Left ventricle myocardium superior (tissue), 1 donor: ENCODE measurements at regions not wholly inside any gene's neighbourhood (a gene's known extent, or its start where the extent isn't known, plus 50 kb on each side); places are given as distances from the start of the nearest gene placed in this dataset.

Experiments
- ATAC-seq: fragments of 200-7000 bp; cut with Tn5 transposase; one replicate; pipeline ENCODE4 v1.9.1; 2020; ENCODE audit warnings: mild to moderate bottlenecking, moderate library complexity
- DNase-seq: peaks from one replicate; pipeline ENCODE4 v3.0.0-alpha.2; 2020
- intact Hi-C: fragments of 100-400 bp; cut with micrococcal nuclease; formaldehyde crosslinking; loops from one replicate; pipeline ENCODE4 v1.11.0; 2022
- donor health status: DM: no; HTN: yes; CAD: no; lungs with severe emphysema.

DNA sequence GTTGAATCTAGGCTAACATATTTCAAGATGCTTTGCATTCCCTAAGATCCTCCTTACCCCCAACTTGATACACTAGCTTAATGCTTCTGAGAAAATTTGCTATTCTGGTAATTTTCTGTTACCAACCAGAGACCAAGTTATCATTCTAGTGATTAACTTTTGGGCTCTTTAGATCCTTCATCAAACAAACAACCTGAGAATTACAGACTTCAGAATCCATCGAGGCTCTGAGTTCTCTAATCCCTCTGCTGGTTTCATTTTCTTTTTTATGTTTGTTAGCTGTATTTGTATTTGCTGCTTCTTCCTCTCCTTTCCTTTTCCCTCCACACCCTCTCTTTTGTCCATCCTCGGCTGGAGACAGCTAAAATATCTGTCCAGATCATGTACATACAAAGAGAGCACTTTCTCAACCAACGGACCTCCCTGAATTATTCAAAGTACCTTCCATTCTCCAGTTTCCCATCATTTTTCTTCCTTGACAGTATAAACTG lies 98.7 kb upstream of the RIPOR2 start:
- no peak for DNase-seq
- intact Hi-C loops, result no loop called here
- ATAC-seq, result no peak

DNA sequence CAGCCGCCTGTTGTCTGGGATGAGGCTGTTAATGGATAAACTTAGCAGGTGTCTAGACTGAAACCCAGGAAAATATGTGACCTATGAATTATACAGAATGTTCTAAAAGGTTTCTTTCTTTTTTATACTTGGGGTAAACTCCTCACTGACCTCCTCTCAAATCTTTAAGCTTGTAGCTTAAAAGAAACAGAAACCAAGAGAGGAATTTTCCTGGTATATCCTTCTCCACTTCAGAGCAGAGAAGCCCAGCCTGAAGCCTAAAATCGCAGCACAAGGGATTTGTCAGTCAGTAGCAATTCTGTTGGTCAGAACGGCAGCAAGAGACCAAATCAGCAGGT lies 99.4 kb upstream of the RIPOR2 start:
- ATAC-seq (no peak), DNase-seq (no peak)
- intact Hi-C loops, result no loop called here

DNA sequence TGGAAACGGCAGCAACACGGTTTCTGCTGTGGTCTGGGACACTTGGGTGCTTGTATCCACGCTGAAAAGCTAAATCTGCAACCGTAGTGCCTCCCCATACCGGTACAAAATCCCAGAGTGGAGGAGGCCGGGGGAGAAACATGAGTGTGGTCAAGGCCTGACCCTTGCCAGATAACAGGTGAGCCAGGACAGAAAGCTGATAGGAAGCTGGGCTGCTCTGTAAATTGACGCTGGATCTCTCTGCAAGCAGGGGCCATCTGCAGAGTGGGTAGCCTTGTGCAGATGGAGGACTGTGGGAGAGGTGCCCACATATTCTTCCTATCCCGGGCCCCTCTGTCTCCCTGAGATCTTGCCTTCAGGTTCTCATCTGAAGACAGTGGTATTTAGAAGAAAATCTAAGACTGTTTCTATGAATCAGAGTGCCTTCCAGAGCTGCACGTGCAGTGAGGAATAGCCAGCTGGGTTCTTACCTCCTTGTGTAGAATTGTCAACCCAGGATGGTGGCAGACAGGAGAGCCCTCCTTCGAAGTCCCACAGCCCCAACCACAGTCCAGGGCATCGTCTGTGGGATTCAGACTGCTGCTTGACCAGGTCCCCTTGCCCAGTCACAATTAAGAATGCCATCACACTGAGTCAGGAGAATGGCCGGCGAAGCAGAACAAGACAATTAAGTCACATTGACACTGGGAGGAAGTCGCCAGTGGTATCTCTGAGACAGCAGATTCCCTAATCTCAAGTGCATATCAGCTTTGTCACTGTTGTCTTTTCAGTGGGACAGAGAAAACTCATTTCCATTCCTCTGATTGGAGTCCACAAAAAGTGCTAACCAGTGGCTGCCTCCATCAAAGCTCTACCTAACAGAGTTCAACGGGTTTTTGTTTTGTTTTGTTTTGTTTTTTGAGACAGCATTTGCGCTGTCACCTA lies 100.0 kb upstream of the RIPOR2 start:
- DNase-seq, result no peak
- no peak for ATAC-seq
- intact Hi-C loops, result no loop called here

DNA sequence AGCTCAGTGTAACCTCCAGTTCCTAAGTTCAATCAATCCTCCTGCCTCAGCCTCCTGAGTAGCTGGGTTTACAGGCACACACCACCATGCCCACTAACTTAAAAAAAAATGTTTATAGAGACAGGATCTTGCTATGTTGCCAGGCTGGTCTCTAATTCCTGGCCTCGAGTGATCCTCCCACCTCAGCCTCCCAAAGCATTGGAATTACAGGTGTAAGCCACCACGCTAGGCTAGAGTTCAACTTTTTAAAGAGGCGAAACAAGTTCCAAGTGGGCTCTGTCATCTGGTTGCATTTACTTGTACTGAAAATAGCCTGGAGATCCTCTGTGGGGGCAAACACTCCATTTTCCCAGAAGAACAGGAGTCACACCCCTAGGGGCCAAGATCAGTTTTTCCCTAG lies 100.7 kb upstream of the RIPOR2 start:
- intact Hi-C loops, result no loop called here
- ATAC-seq, result no peak

DNA sequence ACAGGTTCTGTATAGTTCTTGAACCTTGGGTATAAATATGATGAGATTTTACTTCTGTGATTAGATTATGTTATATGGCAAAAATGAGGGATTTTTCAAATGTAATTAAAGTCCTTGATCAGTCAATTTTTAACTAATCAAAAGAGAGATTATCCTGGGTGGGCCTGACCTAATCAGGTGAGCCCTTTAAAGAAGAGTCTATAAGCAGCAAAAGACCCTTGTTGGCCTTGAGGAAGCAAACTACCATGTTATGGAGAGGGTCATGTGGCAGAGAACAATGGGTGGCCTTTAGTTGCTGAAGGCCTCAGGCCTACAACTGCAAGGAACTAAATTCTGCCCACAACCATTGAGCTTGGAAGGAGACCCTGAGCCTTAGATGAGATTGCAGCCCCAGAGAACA lies 102.5 kb upstream of the RIPOR2 start:
- DNase-seq (no peak), ATAC-seq (no peak)

More for the DNA sequence above, 100.7 kb upstream of the RIPOR2 start:
- DNase-seq, result no peak

DNA sequence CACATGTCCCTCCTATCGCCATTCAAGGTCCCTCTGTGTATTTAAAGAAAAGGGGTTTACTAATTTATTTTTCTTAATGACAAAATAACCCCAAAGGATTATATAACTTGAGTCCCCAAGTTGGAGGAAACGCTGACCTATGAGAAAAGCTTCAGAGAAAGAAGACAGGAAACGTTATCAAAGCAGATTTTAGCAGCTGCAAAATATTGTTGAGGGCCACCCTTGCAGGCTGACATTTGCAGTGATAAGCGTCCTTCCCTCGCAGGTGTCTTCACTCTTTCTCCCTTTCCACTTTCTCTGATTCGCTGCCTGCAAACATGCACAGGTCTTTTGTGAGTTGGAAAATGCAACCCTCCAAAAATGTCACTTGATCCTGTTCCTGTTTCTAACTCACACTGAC lies 103.2 kb upstream of the RIPOR2 start:
- no peak for ATAC-seq
- intact Hi-C loops, result no loop called here

More for the DNA sequence above, 102.5 kb upstream of the RIPOR2 start:
- intact Hi-C loops, result no loop called here

DNA sequence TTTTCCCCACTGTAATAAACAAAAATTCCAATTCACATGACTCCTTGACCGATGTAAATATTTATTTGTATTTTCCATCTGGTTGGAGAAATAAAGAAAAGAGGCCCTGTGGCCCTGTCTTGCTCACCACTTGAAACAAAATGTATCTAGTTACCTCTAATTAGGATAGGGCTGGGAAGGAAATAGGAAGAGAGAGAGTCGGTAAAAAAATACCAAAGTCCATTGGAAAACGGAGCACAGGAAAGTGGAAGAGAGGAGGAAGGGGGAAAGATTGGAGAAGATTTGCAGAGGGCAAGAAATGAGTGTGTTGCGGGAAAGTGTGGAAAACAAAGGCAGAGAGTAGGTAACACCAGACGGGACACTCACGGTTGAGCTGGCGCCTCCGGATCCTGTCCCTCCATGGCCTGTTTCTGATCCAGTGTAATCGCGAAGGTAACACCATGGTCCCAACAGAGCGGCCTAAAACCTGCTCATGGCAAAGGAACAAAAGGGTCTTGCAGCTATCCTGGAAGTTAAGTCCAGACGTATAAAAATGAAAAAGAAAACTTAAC lies 105.8 kb upstream of the RIPOR2 start:
- ATAC-seq, result no peak
- intact Hi-C loops, result no loop called here
- DNase-seq, result no peak

More for the DNA sequence above, 103.2 kb upstream of the RIPOR2 start:
- DNase-seq, result no peak

DNA sequence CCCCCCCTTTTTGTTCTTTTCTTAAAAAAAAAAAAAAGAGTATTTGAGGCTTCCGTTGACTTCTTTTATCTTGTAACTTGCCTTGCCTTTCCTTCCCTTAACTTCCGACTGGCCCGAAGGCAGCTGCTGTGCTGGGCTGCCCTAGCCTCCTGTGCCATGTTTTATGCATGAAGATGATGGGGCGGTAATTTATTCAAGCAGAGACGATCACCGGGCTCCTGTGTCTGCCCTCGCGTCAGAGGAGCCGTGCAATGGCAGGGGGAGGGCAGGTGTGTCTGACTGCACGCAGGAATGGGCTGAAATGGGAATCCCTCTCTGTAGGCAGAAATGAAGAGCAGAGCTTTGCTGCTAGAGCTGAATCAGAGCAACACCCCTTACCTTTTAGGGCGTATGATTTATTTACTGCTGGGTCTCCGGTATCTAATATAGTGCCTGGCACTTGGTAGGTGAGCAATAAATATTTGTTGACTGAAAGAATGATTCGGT lies 106.3 kb upstream of the RIPOR2 start:
- DNase-seq (no peak), ATAC-seq (no peak)
- intact Hi-C loops, result no loop called here

DNA sequence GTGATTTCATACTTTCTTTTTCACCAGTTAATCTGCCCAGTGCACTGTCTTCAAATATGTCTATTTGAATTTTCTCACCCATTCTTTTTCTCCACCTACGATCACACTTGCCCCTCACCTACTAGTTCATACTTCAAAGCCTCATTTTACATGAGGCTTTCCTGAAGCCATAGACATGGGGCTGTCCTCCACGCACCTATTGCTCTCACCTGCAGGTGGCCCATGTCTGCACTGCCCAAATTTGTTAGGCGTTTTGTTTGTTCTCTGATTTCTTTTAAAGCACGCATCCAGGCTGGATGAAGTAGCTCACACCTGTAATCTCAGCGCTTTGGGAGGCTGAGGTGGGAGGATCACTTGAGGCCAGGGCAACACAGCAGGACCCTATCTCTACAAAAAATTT lies 106.8 kb upstream of the RIPOR2 start:
- ATAC-seq (no peak), DNase-seq (no peak)

DNA sequence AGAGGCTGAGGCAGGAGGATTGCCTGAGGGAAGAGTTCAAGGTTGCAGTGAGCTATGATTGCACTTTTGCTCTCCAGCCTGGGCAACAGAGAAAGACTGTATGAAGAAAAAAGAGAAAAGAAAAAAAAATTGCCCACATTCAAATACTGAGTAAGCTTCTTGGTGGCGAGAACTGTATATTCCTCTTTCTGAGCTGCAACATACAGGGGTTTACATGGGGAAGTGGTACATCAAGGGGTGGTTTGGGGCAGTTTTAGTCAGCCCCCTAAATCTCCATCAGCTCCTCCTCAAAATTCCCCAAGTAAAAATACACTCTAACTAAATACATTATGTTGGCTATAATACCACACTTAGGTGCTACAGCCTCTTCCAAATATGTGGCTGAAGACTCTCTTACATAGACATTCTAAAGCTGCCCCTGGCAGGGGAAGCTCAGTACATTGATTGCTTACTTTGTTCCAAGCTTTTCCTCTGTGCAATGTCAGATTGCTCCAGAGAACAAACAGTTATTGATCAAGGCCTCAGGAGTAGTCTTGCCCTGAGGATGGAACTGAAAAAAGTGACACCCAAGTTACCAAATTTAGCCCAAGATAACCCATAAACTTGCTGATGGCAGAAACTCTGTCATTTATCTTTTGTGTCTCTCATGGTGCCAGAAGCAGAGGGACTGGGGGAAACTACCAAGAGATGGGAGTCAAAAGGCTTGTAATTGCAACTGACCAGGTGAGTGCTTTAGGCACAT lies 107.4 kb upstream of the RIPOR2 start:
- no peak for ATAC-seq
- DNase-seq, result no peak
- intact Hi-C loops, result no loop called here

More for the DNA sequence above, 106.8 kb upstream of the RIPOR2 start:
- intact Hi-C loops, result no loop called here

DNA sequence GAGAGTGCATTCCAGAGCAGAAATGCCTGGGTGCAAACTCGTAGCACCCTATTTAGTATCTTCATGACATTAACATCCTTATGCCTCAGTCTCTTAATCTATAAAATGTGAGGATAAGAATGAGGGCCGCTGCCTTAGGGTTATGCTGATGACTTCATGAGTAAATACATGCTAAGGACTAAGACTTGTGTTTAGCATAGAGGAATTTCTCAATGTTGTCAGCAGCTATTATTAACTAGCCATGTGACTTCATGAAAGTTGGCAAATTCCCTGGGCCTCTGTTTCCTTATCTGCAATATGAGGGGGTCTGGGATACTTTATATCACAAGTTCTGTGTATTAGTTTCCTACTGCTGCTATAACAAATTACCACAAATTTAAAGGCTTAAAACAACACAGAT lies 108.1 kb upstream of the RIPOR2 start:
- ATAC-seq (no peak), DNase-seq (no peak)
- intact Hi-C loops, result no loop called here

DNA sequence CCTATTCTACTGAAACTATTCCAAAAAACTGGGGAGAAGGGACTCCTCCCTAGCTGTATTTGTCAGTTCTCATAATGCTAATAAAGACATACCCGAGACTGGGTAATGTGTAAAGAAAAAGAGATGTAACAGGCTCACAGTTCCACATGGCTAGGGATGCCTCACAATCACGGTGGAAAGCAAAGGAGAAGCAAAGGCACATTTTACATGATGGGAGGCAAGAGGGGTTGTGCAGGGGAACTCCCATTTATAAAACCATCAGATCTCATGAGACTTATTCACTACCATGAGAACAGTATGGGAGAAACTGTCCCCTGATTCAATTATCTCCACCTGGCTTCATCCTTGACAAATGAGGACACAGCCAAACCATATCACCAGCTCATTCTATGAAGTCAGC lies 111.2 kb upstream of the RIPOR2 start:
- no peak for ATAC-seq
- intact Hi-C loops, result no loop called here
- no peak for DNase-seq

DNA sequence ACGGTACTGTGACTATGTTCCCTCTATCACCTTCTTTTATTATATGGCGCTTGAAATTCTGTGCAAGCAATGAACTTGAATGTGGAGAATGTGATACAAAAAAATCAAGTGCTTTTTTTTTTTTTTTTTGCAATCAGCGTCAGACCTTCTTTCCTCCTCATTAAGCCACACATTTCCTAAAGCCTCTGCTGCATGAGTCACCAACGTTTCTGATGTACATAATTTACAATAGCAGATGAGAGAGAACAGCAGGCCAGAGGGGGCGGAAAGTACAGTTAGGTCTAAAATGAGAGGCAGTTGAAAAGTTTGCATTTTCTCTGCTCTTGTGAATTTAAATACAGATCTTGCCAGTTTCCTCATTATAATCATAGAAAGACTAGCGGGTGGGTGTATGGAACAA lies 114.6 kb upstream of the RIPOR2 start:
- intact Hi-C loops, result no loop called here
- no peak for DNase-seq
- no peak for ATAC-seq

DNA sequence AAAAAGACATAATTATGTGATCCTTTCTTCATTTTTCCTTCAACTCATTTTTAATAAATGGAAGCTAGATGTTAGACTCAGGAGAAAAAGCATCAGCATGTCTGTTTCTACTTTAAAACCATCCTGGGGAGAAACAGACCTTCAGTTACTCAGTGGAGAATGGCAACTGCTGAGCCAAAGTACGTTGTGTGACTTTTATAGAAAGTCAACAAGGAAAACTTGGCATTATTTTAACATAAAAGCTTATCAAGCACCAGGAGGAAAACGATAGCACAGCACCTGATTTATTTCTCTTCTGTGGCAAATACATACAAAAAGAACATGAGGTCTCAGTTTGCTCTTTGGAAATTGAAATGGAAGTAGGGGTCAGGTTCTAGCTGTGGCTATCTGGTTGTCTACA lies 115.3 kb upstream of the RIPOR2 start:
- intact Hi-C loops, result no loop called here
- DNase-seq, result no peak
- no peak for ATAC-seq

DNA sequence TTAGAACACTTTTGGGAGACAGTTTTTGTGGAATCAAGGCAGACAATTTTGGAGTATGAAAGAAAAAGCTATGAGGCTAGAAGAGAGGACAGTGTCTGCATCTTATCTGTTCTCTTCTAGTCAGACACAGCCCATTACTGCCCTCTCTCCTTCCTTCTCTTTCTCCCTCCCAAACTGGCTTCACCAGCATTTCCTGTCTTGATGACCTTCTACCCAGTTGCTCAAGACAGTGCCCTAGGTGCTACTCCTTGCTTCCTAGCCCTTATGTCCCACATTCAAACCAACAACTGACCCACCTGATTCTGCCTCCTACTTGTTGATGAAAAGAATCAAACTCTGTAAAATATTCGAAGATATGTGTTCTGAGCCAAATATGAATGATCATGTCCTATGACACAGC lies 116.4 kb upstream of the RIPOR2 start:
- DNase-seq (no peak), ATAC-seq (no peak)
- intact Hi-C loops, result no loop called here

DNA sequence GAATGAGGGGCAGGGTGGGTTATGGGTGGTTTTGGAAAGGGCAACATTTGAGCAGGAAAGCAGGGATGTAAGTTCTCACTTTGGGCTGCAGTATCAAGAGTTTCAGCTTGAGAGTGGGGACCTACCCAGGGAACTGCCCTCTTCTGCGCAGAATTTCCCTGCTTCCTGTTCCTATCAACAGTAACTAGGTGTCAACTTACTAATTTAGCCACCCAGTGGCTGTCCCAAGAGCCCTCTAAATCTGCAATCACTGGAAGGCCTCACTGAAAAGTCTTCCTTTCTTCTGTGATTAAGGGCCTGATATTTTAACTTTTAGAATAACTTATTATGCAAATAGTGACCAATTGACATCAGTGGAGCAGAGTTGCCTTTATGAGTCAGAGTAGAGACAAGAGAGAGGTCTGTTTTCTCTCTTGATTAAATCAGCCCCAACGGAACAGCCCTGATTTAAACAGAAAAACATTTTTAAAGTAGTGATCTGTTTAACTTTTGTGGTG lies 118.2 kb upstream of the RIPOR2 start:
- intact Hi-C loops, result no loop called here
- ATAC-seq, result peak; percentile 60
- no peak for DNase-seq

DNA sequence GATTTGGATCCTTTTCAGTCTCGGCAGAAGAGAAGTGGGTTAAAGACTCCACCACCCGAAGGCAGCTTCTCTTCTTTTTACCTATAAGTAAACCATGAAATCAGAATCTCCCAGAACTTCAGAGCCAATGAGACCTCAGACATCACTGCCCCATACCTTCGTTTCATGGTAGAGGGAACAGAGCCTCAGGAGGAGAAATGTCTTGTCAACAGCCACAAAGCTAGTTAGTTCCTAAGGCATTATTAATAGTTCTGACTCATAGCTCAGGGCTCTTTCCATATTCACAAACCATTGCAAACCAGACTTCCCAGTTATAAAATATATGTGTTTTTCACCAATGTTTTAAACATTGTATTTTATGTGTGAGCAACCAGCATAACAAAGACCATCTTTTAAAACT lies 118.7 kb upstream of the RIPOR2 start:
- intact Hi-C loops, result no loop called here
- DNase-seq, result no peak
- ATAC-seq, result no peak

DNA sequence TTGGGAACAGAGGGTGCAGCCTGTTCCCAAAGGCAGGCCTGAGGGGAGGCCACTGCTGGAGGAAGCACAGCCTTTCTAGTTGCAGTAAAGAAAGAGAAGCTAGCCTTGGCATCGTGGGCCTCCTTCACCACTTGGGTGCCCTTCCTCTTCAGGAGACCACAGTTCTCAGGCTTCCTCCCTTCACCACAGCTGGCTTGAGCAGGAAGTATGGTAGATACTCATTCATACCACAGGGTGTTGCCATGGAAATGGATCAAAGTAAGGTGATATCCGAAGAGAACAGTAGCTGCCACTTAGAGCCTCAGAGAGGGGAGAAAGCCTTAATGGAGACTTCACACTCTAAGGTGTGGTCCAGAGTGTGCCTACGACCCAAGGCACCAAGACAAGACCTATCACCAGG lies 120.4 kb upstream of the RIPOR2 start:
- DNase-seq (peak; percentile 29), ATAC-seq (peak; percentile 35)
- intact Hi-C loops, result no loop called here

DNA sequence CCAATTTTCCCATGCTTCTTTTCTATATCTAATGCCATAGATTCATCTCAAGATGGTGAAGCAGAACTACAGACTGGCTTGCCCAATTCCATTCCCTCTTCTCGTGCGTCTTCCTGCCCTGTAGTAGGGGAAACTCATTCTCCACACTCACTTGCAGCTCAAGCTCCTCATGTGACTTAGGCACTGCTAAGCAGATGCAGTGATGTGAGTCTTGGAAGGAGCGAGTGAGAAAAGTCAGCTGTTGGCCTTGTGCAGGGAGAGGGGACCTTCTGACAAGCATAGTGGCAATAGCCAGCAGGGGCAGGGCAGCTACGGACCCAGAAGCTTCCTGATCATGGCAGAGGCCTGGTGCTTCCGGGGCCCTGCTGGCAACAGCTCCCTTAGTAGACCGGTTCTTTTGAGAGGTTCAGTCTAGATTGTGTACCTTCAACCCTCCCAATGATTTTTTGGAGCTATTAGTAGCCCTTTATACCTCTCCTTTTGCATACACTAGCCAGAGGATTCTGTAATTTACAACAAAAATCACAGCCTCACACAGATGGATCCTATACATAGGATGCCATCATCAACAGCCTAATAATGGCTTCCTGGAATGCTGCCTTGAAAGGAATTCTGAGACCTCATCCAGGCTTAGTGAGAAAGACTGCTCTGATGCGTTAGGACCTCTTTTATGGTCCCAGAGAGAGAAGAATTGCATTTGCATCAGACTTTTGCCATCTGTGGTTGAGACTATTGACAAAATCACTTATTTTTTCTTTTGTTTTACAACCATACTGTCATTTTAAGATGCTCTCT lies 121.5 kb upstream of the RIPOR2 start:
- ATAC-seq, result peak; percentile 43
- no peak for DNase-seq

More for the DNA sequence above, 121.5 kb upstream of the RIPOR2 start:
- intact Hi-C loops, result no loop called here
